Erythroblast (primary cell): ENCODE measurements at regions not wholly inside any gene's neighbourhood (a gene's known extent, or its start where the extent isn't known, plus 50 kb on each side); places are given as distances from the start of the nearest gene placed in this dataset.

Source experiments
- DNase-seq, 2 experiments: peaks; one replicate each; lab custom pipeline; 2025; lab: John Stamatoyannopoulos, UW
- GATA1 ChIP-seq: IDR thresholded peaks from 2 replicates; pipeline ENCODE4 v1.6.1; 2011; ENCODE audit warnings: low read depth, mild to moderate bottlenecking, control low read depth, low read length, moderate library complexity
- POLR2A ChIP-seq: IDR thresholded peaks from 2 replicates; pipeline ENCODE4 v1.6.1; 2011; ENCODE audit warnings: mild to moderate bottlenecking, low read length

DNA sequence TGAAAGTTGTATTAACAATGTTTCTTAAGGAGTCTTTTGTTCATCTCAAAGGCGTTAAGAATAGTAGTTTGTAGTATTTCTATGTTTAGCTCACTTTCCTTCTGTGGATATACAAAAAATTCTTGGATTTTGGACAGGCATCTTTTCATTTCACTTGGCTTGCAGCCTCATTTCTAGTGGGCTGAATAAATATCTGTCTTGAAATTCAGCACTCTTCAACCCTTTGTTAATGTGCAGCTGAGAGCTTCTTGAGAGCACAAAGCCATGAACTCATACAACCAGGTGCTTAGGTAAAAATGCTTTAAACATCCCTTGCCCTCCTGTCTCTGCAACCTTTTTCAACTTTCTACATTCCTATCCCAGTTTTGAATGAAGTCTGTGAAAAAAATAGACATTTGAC, 1003.2 kb downstream of the C4orf33 start:
- no peak for DNase-seq
- TF ChIP-seq GATA1 (no peak), POLR2A (no peak)

DNA sequence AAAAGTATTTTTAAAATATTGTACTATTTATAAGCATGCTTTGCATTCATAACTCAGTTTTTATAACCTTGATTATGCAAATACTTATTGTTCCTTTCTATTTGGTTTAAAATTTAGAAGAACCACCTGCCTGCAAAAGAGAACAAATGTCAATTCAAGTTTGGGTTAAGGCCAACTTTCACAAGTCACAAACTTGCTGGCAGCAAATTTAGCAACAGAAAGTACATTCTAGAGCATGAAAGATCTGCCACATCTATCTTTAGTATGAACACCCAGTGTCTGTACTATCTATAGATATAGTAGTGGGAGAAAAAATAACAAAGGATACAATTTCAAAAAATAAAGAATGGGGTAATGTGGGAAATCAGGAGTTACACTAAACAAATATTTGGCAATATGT, 1014.2 kb downstream of the C4orf33 start:
- no peak for DNase-seq

DNA sequence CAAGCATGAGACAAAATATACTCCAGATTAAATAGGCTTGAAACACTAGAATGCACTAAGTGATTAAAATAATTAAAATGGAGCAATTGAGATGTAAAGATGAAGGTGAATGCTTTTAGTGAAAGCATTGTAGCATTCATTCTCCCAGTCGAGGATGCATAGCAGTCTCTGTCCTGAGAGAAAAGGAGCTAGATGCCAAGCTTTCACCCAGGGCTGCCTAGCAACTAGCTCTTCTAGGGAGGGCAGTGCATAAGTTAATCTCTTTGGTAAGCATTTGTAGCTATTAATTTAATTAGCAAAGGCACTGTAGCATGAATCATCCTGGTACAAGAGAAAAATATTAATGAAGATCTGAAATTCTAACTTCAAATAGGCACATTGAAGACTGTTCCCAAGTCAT, 1014.8 kb downstream of the C4orf33 start:
- TF ChIP-seq POLR2A (no peak), GATA1 (no peak)
- no peak for DNase-seq

More for the DNA sequence above, 1014.2 kb downstream of the C4orf33 start:
- TF ChIP-seq GATA1: no peak
- TF ChIP-seq POLR2A: no peak

DNA sequence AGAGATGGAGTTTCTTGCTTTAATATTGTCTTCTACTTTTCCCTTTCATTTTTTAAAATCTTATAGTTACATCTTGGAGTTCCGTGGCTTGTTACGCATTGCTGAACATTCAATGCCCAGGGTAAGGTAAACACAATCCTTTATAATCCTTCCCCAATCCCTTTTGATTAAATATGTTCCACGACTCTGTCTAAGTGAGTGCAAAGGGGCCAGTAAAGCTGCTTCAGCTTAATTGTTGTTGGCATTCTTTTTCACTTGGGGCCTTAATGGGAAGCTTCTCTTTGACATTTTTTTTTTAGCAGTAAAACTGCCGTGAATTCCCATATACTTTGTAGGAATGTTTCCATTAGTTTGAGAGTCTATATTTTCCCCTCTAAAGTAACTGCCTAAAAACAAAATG, 1028.1 kb downstream of the C4orf33 start:
- TF ChIP-seq POLR2A (no peak), GATA1 (no peak)
- no peak for DNase-seq

DNA sequence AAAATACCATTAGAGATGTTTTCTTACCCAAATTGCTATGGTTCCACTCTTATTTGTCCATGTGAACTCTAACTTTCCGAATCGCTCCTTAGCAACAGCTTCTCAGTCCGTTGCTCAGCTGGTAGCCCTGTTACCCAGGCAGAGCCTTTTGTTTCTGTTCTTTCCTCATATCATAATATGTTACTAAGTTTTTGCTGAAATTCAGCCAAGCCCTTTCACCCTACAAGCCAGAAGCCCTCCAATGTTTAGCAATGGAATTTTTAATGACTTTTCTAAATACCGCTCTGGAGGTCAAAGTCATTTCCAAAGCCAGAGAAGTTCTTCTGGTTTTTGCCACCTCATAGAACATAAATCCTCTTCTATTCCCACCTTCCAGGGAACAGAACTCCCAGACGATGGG, 1029.5 kb downstream of the C4orf33 start:
- TF ChIP-seq POLR2A: no peak
- no peak for TF ChIP-seq GATA1
- no peak for DNase-seq

DNA sequence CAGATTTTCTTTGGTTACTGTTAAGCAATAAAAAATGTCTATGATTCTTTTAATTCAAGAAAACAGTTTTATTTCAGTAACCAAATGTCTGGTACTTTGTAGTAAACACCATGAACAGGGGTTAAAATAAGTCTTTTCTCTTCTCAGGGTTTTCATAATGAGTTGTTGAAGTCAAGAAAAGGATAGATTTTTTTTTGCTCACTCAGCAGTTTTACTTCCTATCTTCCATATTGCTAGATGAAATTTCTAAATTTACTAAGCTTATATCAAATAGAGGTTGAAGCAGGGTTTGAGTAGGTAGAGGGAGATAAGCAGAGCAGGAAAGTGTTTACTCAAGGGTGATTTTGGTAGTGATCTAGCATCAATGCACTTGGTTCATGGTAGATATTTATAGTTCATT, 1031.3 kb downstream of the C4orf33 start:
- DNase-seq: no peak
- no peak for TF ChIP-seq POLR2A
- no peak for TF ChIP-seq GATA1

DNA sequence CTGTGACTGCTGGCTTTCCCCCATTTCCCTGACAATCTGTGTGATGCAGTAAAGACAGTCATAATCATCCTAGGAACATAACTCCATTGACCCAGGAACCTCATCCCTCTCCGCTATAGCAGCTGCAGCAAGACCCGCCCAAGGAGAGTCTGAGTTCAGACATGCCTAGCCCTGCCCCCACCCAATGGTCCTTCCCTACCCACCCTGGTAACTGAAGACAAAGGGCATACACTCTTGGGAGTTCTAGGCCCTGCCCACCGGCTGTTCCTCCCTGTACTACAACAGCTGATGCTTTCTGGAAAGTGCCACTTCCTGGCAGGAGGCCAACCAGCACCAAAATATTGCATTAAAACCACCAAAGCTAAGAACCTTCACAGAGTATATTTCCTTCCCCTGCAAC, 1035.6 kb downstream of the C4orf33 start:
- DNase-seq: no peak

DNA sequence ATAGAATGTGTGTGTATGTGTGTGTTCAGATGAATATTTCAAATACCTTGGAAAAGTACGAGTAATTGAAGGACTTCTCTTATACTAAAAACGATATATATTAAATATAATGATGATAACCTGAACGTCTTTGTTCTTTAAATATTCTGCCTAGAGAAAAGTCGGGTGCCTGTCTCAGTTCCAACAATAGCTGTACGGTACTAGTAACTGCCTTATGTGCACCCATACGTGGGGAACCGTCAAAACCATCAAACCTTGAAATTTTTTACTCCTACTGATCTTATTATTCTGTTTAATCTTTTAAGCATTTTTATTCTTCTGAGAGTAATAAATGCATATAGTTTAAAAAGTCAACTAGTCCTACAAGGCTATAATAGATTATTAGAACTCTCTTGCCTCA, 1045.7 kb downstream of the C4orf33 start:
- no peak for TF ChIP-seq POLR2A
- TF ChIP-seq GATA1: no peak
- DNase-seq: no peak

More for the DNA sequence above, 1035.6 kb downstream of the C4orf33 start:
- TF ChIP-seq GATA1: no peak
- TF ChIP-seq POLR2A: no peak

DNA sequence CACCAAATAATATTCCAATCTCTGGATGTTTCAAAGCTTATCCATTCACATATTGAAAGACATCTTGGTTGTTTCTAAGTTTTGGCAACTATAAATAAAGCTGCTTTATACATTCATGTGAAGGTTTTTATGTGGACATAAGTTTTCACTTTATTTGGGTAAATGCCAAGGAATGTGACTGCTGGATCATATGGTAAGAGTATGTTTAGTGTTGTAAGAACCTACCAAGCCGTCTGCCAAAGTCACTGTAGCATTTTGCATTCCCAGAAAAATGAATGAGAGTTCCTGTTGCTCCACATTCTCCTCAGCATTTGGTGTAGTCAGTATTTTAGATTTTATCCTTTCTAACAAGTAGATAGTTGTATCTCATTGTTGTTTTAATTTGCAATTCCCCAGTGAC, 1047.7 kb downstream of the C4orf33 start:
- DNase-seq: no peak
- TF ChIP-seq GATA1: no peak
- TF ChIP-seq POLR2A: no peak

DNA sequence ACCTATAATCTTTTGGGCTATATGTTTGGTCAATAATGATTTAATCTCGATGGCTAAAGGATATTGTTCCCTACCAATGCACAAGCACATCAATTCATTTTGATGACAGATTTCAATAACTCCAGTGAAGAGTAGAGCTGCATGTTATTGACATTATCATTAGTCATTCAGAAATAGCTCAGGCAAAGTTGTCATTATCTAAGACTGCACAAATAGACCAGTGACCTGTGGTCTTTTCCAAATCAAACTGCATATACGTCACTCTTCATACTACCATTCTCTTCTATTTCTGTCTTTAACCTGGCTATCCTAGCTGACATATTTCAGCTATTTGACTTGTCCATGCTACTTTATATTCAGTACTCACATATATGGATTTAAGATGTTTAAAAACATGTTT, 1050.8 kb downstream of the C4orf33 start:
- TF ChIP-seq POLR2A: no peak
- no peak for TF ChIP-seq GATA1
- DNase-seq: no peak

DNA sequence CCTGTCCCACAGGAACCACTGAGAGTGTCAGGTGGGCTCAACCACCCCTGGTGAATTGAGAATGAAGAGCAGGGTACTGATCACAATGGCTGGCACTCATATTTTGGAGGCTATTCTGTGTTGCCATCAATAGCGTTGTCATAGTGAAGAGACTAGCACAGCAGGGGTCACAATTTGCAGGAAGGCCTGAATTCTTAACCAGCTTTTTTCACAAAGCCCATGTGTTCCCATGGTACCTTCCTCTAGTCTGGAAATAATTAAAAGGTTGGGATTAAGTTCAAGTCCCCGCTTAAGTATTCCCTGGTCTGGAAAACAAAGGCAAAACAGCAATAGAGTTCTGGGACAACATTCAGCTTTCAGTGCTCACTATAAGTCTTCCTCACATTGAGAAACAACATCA, 1051.7 kb downstream of the C4orf33 start:
- TF ChIP-seq POLR2A (no peak), GATA1 (no peak)
- no peak for DNase-seq

DNA sequence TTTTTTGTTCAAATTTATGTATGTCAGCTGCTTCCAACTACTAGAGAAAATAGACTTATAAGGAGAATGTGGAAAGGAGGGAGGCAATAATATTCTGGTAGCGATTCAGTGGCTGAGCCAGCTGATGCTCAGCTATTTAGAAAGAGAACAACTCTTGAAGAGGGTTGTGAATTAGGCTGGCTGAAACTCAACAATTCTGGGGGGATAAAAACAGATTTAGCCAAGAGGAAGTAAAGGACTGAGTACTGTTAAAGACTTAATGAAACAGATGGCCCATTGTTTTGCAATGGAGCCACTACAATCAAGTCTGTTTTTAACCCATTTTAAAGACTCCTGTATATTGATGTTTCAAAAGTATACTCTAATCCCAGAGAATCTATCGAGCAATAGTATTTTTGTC, 1058.9 kb downstream of the C4orf33 start:
- no peak for TF ChIP-seq GATA1
- no peak for TF ChIP-seq POLR2A
- no peak for DNase-seq

DNA sequence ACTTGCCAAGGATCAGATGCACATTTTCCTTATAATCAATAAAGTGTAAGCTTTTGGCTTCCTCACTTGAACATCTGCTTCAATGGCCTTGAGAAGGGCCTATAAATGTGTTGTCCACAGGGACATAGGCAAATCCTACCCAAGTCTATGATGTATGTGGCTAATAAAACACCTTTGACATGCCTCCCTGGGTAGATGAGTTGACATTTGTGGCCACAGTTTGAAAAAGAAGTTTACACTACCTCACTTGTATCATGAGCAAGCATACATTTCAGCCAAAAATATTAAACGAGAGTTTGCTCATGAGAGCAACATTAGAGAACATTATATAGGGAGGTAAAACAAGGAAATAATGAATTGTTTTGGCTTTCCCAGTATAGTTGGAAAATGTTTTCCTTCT, 1067.7 kb downstream of the C4orf33 start:
- DNase-seq: no peak
- TF ChIP-seq POLR2A (no peak), GATA1 (no peak)

DNA sequence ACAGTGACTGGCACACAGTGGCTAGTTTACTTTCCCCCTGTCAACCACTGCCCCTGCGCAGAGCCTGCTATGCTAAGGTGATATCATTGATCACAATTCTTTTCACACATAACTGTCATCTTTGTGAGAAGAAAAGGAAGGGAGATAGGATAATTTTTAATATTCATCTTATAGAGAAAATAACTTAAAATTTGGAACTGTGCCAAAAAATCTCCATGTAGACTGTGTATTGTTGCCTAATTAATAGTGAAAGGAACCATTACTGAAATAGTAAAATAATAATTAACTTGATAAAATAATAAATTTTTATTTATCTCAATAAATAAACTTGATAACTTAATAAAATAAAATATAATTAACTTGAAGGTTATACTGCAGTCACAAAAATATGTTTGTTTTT, 1069.4 kb downstream of the C4orf33 start:
- DNase-seq: no peak
- no peak for TF ChIP-seq POLR2A
- no peak for TF ChIP-seq GATA1

DNA sequence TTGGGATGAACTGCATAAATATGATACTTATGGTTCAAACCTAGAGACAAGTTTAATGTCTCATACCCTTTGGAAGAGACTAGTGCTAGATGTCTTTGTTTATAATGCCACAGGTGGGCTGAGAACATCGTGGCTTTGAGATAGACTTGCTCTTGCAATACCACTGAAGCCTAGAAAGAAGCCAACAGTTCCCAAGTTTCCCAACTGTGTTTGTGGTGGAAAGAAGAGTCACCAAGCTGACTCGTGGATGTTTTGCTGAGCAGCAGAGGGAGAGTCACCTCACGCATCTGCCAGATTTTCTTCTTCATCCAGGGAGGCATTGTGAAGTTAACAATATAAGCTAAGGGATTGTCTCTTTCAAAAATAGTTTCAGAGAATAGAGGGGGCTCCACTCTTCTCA, 1076.2 kb downstream of the C4orf33 start:
- DNase-seq: no peak
- no peak for TF ChIP-seq GATA1
- TF ChIP-seq POLR2A: no peak

DNA sequence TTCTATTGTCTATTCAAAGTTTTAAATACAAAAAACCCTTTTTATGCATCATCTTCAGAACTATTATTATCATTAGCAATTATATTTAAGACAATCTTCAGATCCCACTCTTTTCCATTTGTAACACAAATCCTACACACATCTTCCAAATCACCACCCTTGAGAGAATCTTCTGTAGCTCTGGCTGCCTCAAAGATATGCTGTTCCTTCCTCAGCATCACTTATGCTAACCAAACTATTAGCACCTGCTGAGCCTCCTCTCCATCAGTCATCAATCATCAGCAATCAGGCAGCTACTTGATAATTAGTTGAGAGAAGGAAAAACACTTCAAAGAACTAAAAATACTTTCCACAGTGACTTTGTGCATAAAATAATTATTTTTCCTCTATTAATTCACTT, 1082.2 kb downstream of the C4orf33 start:
- TF ChIP-seq GATA1: no peak
- no peak for TF ChIP-seq POLR2A
- DNase-seq: no peak

DNA sequence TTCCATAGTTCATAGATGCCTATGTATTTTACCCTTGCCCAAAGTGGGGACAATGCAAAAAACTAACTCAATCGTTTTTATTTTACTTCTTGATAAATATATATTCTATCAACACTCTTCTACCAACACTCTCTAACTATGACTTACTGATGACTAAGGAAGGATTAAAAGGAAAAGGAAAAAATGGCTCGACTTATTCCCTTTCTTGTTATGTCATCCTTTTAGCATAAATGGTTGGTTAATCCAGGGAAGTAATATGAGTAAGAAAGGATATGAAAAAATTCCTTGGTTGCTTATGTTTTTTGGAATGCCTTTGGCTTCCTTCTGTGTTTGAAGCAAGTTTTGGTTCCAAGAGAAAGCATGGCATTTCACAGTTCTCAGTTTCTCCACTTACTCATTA, 1087.1 kb downstream of the C4orf33 start:
- TF ChIP-seq POLR2A: no peak
- no peak for TF ChIP-seq GATA1
- no peak for DNase-seq
